ENCODE measurements at regions not wholly inside any gene's neighbourhood (a gene's known extent, or its start where the extent isn't known, plus 50 kb on each side); places are given as distances from the start of the nearest gene placed in this dataset.
A peak's percentile ranks its signal among the peaks of the same experiment; 100 is the strongest.

GRCh38 chr3:30231277-30232141 lies 374.9 kb upstream of the TGFBR2 start:
- H3K9me3 ChIP-seq, result no peaks in the 10 kb centered on the region
- H3K36me3 ChIP-seq, result no peaks in the 10 kb centered on the region
- intact Hi-C loops (cut with DNase I), result loop anchor here in 5 of 10 donors (5.0 to 10.0 kb wide), 4 partner anchors 56 to 376 kb away; partner anchors contain the start of gene TGFBR2 (in 2 of the 5)
- DNase-seq, result peak in 1 of 2 donors; percentile 27
- peak overlapping the region; percentile 15 to 77 (median 58) for H3K27ac ChIP-seq
- 68 to 70% methylated on average over 3 of the region's 3 CpGs for WGBS, 2 donors
- ATAC-seq, result peak; percentile 46 to 77 (median 60)
- H3K4me3 ChIP-seq, result no peak overlapping the region
- peaks cover 6 to 79% (median 49%) of the 10 kb centered on the region in 9 donors for H3K4me1 ChIP-seq
- no peaks in the 10 kb centered on the region for H3K27me3 ChIP-seq
- TF ChIP-seq, protein P1, sequence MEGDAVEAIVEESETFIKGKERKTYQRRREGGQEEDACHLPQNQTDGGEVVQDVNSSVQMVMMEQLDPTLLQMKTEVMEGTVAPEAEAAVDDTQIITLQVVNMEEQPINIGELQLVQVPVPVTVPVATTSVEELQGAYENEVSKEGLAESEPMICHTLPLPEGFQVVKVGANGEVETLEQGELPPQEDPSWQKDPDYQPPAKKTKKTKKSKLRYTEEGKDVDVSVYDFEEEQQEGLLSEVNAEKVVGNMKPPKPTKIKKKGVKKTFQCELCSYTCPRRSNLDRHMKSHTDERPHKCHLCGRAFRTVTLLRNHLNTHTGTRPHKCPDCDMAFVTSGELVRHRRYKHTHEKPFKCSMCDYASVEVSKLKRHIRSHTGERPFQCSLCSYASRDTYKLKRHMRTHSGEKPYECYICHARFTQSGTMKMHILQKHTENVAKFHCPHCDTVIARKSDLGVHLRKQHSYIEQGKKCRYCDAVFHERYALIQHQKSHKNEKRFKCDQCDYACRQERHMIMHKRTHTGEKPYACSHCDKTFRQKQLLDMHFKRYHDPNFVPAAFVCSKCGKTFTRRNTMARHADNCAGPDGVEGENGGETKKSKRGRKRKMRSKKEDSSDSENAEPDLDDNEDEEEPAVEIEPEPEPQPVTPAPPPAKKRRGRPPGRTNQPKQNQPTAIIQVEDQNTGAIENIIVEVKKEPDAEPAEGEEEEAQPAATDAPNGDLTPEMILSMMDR (IDR thresholded peaks at IDR 0.05), result no peak

DNA sequence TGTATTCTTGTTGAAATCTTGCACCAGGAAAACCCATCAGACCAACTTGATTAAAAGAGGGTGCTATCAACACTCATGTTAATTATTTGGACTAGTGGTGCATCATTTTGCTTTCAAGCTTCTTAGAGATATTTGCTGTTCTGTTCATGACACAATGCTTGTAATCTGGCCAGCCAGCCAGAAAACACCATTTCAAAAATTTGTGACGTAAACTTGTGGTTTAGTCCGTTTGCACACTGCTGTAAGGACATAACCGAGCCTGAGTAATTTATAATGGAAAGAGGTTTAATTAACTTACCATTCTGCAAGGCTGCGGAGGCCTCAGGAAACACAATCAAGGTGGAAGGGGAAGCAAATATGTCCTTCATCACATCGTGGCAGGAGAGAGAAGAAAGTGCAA lies 374.3 kb upstream of the TGFBR2 start:
- H3K27ac ChIP-seq, result peak overlapping the region in 9 of 10 donors; percentile 15 to 77 (median 59)
- peak in 1 of 2 donors; percentile 40 for DNase-seq
- intact Hi-C loops (cut with DNase I), result loop anchor here in 5 of 10 donors (5.0 to 10.0 kb wide), 4 partner anchors 55 to 375 kb away; partner anchors contain the start of gene TGFBR2 (in 2 of the 5)
- ATAC-seq, result peak; percentile 26 to 70 (median 60)
- WGBS, 2 donors, result 54 to 74% methylated on average over 5 of the region's 5 CpGs
- H3K9me3 ChIP-seq, result no peaks in the 10 kb centered on the region
- H3K36me3 ChIP-seq, result no peaks in the 10 kb centered on the region
- peaks cover 3 to 72% (median 43%) of the 10 kb centered on the region in 9 donors for H3K4me1 ChIP-seq
- TF ChIP-seq, protein P1 (IDR thresholded peaks at IDR 0.05), result no peak
- no peaks in the 10 kb centered on the region for H3K27me3 ChIP-seq
- H3K4me3 ChIP-seq, result no peak overlapping the region

GRCh38 chr3:30233913-30234646 lies 372.3 kb upstream of the TGFBR2 start:
- ATAC-seq (no peak), DNase-seq (no peak)
- TF ChIP-seq, protein P1 (IDR thresholded peaks at IDR 0.05), result no peak
- Histone ChIP-seq H3K4me1 (peaks cover 3 to 53% (median 24%) of the 10 kb centered on the region in 9 donors), H3K36me3 (no peaks in the 10 kb centered on the region), H3K27me3 (no peaks in the 10 kb centered on the region), H3K27ac (peak overlapping the region in 3 of 10 donors; percentile 2 to 77 (median 43)), H3K9me3 (peaks cover 0 to 10% (median 0%) of the 10 kb centered on the region in 11 donors), H3K4me3 (no peak overlapping the region)
- intact Hi-C loops (cut with DNase I), result loop anchor here in 5 of 10 donors (5.0 to 10.0 kb wide), 4 partner anchors 53 to 373 kb away; partner anchors contain the start of gene TGFBR2 (in 2 of the 5)
- WGBS, 2 donors, result 62% methylated on average over 2 of the region's 2 CpGs

- intact Hi-C loops (cut with DNase I), result loop anchor here in 2 of 10 donors (10.0 kb wide), 1 partner anchor 109 kb away; no protein-coding TSS in a partner anchor
- ATAC-seq, result no peak
- H3K27ac ChIP-seq, result no peak overlapping the region
- no peak for DNase-seq
- WGBS, 2 donors, result 73 to 86% methylated on average over 3 of the region's 3 CpGs
- TF ChIP-seq, protein P1 (IDR thresholded peaks at IDR 0.05), result no peak
- no peaks in the 10 kb centered on the region for H3K27me3 ChIP-seq
- H3K4me3 ChIP-seq, result no peak overlapping the region
- H3K9me3 ChIP-seq, result peaks cover 0 to 11% (median 0%) of the 10 kb centered on the region in 11 donors
- peaks cover 1 to 37% (median 19%) of the 10 kb centered on the region in 9 donors for H3K4me1 ChIP-seq
- no peaks in the 10 kb centered on the region for H3K36me3 ChIP-seq
These were observed 370.4 kb upstream of the TGFBR2 start for GRCh38 chr3:30236011-30236410.

Measured in heart right ventricle (tissue), 16 donors.